ENCODE measurements at regions not wholly inside any gene's neighbourhood (a gene's known extent, or its start where the extent isn't known, plus 50 kb on each side); places are given as distances from the start of the nearest gene placed in this dataset.

DNA sequence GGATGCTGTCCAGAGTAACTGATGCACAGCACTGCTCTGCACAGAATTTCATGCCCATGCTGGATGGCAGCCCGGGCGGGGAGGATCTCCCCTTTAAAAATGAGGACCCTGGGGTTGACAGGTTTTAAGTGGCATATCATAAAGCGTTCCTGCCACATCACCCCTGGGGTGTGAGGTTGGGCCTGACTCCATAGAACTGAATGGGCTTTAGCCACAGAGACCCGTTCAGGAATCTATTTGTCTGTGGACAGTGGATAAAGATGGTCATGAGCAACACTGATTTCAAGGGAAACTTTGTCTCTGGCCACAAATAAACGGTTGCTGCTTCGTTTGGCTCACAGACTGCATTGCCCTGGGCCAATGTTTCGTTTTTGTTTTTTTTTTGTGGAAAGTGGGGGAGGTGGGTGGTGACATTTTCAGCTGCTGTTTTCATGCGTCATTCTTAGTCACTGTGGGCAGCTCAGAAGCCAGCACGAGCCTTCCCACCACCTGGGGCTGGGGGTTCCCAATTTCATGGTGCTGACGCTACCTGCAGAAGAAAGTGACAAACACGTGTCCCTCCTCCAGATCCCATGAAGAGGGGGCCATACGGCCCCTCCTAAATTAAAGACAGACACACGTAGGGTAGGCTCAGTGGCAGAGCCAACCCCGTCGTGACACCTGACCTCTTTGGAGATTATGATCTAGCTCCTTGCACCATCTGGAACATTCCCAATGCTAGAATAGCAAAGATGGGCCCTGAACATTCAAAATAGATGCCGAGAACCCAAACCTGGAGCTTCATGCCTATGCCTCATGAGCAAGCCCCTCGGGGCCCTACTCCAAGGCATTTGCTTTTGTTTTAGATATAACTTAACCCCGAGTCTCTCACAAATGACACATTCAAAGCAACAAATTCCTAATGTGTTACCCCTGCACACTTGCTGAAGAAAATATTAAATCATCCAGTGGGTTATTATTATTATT, 54.8 kb upstream of the PHF21B start:
- no peak for TF ChIP-seq ETV6 (CRISPR knock-in tag; IDR thresholded peaks at IDR 0.05)
- no peak for TF ChIP-seq NR2C2 (CRISPR knock-in tag; IDR thresholded peaks at IDR 0.05)
- no peak for TF ChIP-seq ATF1 (CRISPR knock-in tag; IDR thresholded peaks at IDR 0.05)
- TF ChIP-seq CTCF (IDR thresholded peaks at IDR 0.05), result no peak
- no peak for TF ChIP-seq MYBL2 (CRISPR knock-in tag; IDR thresholded peaks at IDR 0.05)
- no peak for TF ChIP-seq ZNF121 (CRISPR knock-in tag; IDR thresholded peaks at IDR 0.05)
- TF ChIP-seq ZNF671 (CRISPR knock-in tag; IDR thresholded peaks at IDR 0.05), result no peak
- TF ChIP-seq SP1 (CRISPR knock-in tag; conservative IDR thresholded peaks at IDR 0.05), result no peak
- no peak for TF ChIP-seq ZBTB21 (CRISPR knock-in tag; IDR thresholded peaks at IDR 0.05; ENCODE audit: borderline replicate concordance)
- no peak for TF ChIP-seq CREB1 (CRISPR knock-in tag; IDR thresholded peaks at IDR 0.05)
- TF ChIP-seq FOXK1 (CRISPR knock-in tag; IDR thresholded peaks at IDR 0.05), result no peak
- no peak for TF ChIP-seq JUN (CRISPR knock-in tag; IDR thresholded peaks at IDR 0.05)
- no peak for TF ChIP-seq NR1H2 (CRISPR knock-in tag; IDR thresholded peaks at IDR 0.05)
- TF ChIP-seq KAT7 (CRISPR knock-in tag; IDR thresholded peaks at IDR 0.05; ENCODE audit: borderline replicate concordance), result no peak
